ENCODE measurements at regions not wholly inside any gene's neighbourhood (a gene's known extent, or its start where the extent isn't known, plus 50 kb on each side); places are given as distances from the start of the nearest gene placed in this dataset.

DNA sequence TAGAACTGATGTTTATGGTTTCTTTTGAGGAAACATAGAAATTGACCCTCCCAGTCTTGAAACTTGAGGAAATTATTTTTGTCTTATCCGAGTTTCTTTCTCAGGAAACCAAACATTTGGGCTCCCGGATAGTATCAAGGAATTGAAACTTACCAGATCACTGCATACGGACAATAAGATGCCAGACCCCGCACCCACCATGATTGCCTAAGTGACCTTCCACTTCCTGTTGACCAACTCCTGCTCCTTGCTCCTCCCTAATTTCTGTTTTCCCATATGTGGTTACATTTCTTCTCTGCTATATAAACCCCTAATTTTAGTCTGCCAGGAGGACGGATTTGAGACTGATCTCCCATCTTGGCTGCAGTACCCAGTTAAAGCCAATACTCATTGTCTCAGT lies 118.4 kb upstream of the TPRG1 start:
- TF ChIP-seq POLR2A (IDR thresholded peaks at IDR 0.05) (no peak), CTCF (IDR thresholded peaks at IDR 0.05) (no peak), POLR2AphosphoS5 (IDR thresholded peaks at IDR 0.05; ENCODE audit: insufficient read depth in 1 of 2, low read depth in 1 of 2) (no peak)

Data from vagina (tissue), 2 donors.